Testis (tissue), 2 donors: ENCODE measurements at regions not wholly inside any gene's neighbourhood (a gene's known extent, or its start where the extent isn't known, plus 50 kb on each side); places are given as distances from the start of the nearest gene placed in this dataset.

ENCODE experiments used
- DNase-seq: peaks from one replicate; pipeline ENCODE4 v3.0.0-alpha.2; 2019
- H3K27ac ChIP-seq, 2 donors: fragments of 200-600 bp; sonication (generic); one replicate each; pipeline ENCODE4 v1.5.1; 2019
- H3K27me3 ChIP-seq: fragments of 200-600 bp; sonication (generic); one replicate; pipeline ENCODE4 v1.5.1; 2019
- H3K36me3 ChIP-seq: fragments of 200-600 bp; sonication (generic); one replicate; pipeline ENCODE4 v1.5.1; 2017; ENCODE audit warnings: low read depth; ENCODE audit errors: missing control alignments
- H3K4me1 ChIP-seq: fragments of 200-600 bp; sonication (generic); one replicate; pipeline ENCODE4 v1.5.1; 2019
- H3K4me3 ChIP-seq, 2 donors: fragments of 200-600 bp; sonication (generic); one replicate each; pipeline ENCODE4 v1.5.1; 2017 to 2019
- H3K9me3 ChIP-seq: fragments of 200-600 bp; sonication (generic); one replicate; pipeline ENCODE4 v1.5.1; 2017
- POLR2A ChIP-seq: fragments of 450-650 bp; IDR thresholded peaks from one replicate; pipeline ENCODE4 v1.6.1; 2017; ENCODE audit warnings: antibody characterized with exemption, mild to moderate bottlenecking, moderate library complexity
- WGBS, 2 donors: methylation state at CpG; one replicate each; pipeline ENCODE4 v1.1.5; 2018; 5-methylcytosine and 5-hydroxymethylcytosine counted together
- intact Hi-C: fragments of 100-400 bp; cut with DNase I; formaldehyde crosslinking; loops from one replicate; pipeline ENCODE4 v1.15.1; 2023; ENCODE audit warnings: low total_unique reads
- TF ChIP-seq, protein P1 (sequence below), 3 experiments: fragments of 450-650 bp in 2 of 3; fragments of 200-600 bp in 1 of 3; sonication (generic) in 1 of 3; IDR thresholded peaks; one replicate each; pipeline ENCODE4 v1.5.1; 2016 to 2019; ENCODE audit warnings: antibody characterized with exemption in 3 of 3, mild to moderate bottlenecking in 2 of 3, moderate library complexity in 1 of 3

DNA sequence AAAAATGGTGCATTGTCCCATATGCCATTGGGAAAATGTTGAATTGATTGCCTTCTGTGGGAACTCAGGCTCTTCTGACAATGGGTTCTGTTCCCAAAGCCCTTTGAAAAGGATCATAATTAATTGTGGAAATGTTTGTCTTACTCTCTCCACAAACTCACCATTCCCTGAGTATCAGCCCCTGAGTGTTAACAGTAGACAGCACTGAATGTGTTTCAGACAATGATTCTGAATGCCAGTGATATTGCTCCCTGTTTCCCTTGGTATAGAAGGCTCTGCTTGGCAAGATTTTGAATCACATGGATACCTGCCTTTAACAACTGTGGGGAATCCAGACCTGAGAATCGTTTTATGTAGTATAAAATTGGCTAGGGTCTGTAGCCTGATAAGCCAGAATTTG is 1096.8 kb downstream of the ADGRL2 start:
- 63 to 81% methylated on average over 1 of the region's 1 CpG for WGBS, 2 donors
- no peaks in the 10 kb centered on the region for H3K4me1 ChIP-seq
- H3K9me3 ChIP-seq, result no peaks in the 10 kb centered on the region
- no peaks in the 10 kb centered on the region for H3K27me3 ChIP-seq
- intact Hi-C loops, result no loop called here
- TF ChIP-seq, protein P1, sequence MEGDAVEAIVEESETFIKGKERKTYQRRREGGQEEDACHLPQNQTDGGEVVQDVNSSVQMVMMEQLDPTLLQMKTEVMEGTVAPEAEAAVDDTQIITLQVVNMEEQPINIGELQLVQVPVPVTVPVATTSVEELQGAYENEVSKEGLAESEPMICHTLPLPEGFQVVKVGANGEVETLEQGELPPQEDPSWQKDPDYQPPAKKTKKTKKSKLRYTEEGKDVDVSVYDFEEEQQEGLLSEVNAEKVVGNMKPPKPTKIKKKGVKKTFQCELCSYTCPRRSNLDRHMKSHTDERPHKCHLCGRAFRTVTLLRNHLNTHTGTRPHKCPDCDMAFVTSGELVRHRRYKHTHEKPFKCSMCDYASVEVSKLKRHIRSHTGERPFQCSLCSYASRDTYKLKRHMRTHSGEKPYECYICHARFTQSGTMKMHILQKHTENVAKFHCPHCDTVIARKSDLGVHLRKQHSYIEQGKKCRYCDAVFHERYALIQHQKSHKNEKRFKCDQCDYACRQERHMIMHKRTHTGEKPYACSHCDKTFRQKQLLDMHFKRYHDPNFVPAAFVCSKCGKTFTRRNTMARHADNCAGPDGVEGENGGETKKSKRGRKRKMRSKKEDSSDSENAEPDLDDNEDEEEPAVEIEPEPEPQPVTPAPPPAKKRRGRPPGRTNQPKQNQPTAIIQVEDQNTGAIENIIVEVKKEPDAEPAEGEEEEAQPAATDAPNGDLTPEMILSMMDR (IDR thresholded peaks at IDR 0.05), result no peak
- no peak for TF ChIP-seq POLR2A
- H3K4me3 ChIP-seq, result no peak overlapping the region
- no peak overlapping the region for H3K27ac ChIP-seq
- no peak for DNase-seq
- H3K36me3 ChIP-seq, result no peaks in the 10 kb centered on the region

DNA sequence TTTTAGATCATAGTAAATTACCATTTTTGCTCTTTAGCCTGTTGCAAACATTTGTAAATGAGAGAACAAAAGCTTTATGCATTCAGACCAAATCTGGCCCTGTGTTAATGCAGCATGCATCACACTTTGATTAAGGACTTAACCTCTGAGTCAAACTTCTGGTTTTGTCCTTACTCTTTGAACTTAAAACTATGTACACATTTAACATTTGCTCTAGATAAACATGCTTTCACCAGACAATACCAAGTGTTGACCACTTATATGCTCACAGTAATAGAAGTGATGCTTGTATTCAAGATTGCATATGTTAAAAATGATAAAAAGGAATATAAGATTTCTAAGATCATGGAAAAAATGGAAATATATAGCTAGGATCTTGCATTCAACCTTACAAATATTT is 1095.3 kb downstream of the ADGRL2 start:
- TF ChIP-seq POLR2A, result no peak
- TF ChIP-seq, protein P1 (IDR thresholded peaks at IDR 0.05), result no peak
- Histone ChIP-seq H3K36me3 (no peaks in the 10 kb centered on the region), H3K27ac (no peak overlapping the region), H3K27me3 (no peaks in the 10 kb centered on the region), H3K9me3 (no peaks in the 10 kb centered on the region), H3K4me1 (no peaks in the 10 kb centered on the region), H3K4me3 (no peak overlapping the region)
- intact Hi-C loops, result no loop called here
- no peak for DNase-seq

DNA sequence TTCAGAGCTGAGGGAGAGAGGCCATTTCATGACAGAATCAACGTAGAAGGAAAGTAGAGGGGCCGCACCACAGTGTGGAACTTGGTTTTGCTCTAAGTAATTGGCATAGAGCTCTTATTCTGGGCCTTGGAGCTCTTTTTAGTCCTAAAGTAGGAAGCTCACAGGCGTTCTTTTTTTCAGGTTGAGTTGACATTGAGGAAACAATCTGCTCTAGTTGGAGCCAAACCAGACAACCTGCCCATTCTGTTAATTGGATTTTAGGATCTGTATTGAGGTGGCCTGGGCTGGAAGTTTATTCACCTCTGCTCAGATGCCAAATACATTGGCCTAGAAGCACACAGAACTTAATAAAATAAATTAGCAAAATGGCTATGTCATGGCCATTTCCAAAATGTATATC is 1093.9 kb downstream of the ADGRL2 start:
- 75 to 91% methylated on average over 3 of the region's 3 CpGs for WGBS, 2 donors
- Histone ChIP-seq H3K4me3 (no peak overlapping the region), H3K9me3 (no peaks in the 10 kb centered on the region), H3K36me3 (no peaks in the 10 kb centered on the region), H3K4me1 (no peaks in the 10 kb centered on the region), H3K27ac (no peak overlapping the region), H3K27me3 (no peaks in the 10 kb centered on the region)
- intact Hi-C loops, result no loop called here
- no peak for TF ChIP-seq POLR2A
- TF ChIP-seq, protein P1 (IDR thresholded peaks at IDR 0.05), result no peak
- no peak for DNase-seq

DNA sequence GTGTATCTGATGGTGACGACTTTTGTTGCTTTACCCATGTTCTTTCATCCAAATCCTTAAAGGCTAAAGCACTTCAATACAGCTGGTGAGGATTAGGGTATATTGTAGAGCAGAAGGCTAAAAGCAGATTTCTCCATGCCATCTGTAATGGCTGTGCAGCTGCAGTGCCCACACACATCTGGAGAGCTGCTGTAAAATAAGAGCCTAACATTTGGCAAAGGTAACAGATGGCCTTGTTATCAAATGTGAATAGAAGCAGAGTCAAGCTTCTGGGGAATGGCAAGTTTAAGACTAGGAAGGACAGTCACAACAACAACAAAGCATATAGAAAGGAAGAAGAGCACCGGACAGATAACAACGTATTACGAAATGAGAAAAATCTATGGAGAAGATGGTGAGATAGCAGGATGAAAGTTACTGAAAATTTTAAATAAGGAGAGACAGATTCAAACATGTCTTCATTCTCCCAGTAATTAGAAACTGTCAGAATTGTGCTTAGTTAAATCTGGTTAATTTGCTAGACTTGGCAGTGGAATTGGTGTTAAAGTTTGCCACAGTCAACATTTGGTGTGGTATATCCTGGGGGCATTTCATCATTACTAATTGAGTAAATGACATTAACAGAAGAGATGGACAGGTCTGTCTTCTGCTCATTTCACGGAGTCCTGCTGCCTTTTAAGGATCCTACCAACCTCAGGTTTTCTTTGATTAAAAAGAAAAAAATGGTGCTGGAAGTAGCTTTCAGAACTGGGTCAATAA is 1093.2 kb downstream of the ADGRL2 start:
- Histone ChIP-seq H3K9me3 (no peaks in the 10 kb centered on the region), H3K4me1 (no peaks in the 10 kb centered on the region), H3K4me3 (no peak overlapping the region), H3K36me3 (no peaks in the 10 kb centered on the region), H3K27me3 (no peaks in the 10 kb centered on the region), H3K27ac (no peak overlapping the region)
- 91 to 96% methylated on average over 5 of the region's 5 CpGs for WGBS, 2 donors
- no peak for TF ChIP-seq POLR2A
- TF ChIP-seq, protein P1 (IDR thresholded peaks at IDR 0.05), result no peak
- DNase-seq, result no peak
- intact Hi-C loops, result no loop called here

DNA sequence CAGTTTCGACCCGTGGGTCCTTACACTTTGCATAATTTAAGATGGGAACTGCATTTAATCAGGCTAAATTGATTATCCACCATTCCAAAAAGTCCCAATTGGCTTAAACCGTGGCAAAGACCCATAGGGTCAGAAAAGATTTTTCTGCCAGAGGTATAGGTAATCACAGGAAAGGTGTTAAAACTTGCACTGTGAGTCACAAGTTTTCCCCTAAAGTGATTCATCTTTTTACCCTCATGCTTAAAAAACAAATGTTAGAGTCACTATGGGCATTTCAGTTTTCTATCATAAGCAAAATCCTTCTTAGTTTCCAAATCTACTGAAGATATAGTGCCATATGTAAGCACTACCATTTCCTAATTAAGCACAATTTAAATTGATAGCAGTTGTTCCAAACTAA is 1079.8 kb downstream of the ADGRL2 start:
- WGBS, 2 donors, result 89% methylated on average over 3 of the region's 3 CpGs
- intact Hi-C loops, result no loop called here
- Histone ChIP-seq H3K4me3 (no peak overlapping the region), H3K36me3 (no peaks in the 10 kb centered on the region), H3K9me3 (no peaks in the 10 kb centered on the region), H3K27me3 (no peaks in the 10 kb centered on the region), H3K27ac (no peak overlapping the region), H3K4me1 (no peaks in the 10 kb centered on the region)
- DNase-seq, result no peak
- TF ChIP-seq, protein P1 (IDR thresholded peaks at IDR 0.05), result no peak
- no peak for TF ChIP-seq POLR2A
